PC-9 (cell line): ENCODE measurements at regions not wholly inside any gene's neighbourhood (a gene's known extent, or its start where the extent isn't known, plus 50 kb on each side); places are given as distances from the start of the nearest gene placed in this dataset.

Experiments used
- EZH2 ChIP-seq: fragments of 200-600 bp; sonication (generic); IDR thresholded peaks from 2 replicates; pipeline ENCODE4 v1.8.0; 2017; ENCODE audit warnings: antibody characterized with exemption, low read depth
- TF ChIP-seq, protein P1 (sequence below): fragments of 200-600 bp; sonication (generic); conservative IDR thresholded peaks from 2 replicates; pipeline ENCODE4 v1.6.1; 2017; ENCODE audit warnings: mixed run types, antibody characterized with exemption, mild to moderate bottlenecking, moderate library complexity

DNA sequence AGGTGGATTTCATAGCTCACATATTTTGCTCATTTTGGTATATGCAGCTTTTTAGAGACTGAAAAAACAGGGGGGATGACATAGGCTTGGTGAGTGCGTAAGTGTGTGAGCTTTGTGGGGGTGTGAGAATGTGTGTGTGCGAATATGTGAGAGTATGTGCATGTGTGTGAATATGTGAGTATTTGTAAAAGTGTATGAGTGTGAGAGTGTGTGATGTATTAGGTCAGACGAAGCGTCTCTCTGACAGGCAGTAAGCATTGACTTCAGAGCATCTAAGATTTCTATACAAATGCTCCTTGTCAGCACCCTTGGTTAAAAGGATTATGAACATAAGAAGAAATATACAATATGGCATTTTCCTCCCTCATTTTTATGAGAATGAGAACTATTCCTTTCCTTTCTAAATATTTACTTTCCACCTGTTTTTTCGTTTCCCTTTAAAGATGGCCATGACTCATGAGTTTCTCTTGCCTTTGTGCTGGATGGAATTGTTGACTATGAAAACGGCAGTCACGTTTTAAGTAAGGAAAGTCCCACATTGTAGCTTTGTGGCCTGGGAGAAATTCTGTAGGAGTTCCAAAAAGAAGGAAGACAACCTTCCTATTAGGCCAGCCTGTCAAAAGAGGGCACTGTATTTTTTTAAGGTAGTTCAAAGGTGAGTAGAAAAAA, 276.4 kb downstream of the FOXL1 start:
- TF ChIP-seq, protein P1, sequence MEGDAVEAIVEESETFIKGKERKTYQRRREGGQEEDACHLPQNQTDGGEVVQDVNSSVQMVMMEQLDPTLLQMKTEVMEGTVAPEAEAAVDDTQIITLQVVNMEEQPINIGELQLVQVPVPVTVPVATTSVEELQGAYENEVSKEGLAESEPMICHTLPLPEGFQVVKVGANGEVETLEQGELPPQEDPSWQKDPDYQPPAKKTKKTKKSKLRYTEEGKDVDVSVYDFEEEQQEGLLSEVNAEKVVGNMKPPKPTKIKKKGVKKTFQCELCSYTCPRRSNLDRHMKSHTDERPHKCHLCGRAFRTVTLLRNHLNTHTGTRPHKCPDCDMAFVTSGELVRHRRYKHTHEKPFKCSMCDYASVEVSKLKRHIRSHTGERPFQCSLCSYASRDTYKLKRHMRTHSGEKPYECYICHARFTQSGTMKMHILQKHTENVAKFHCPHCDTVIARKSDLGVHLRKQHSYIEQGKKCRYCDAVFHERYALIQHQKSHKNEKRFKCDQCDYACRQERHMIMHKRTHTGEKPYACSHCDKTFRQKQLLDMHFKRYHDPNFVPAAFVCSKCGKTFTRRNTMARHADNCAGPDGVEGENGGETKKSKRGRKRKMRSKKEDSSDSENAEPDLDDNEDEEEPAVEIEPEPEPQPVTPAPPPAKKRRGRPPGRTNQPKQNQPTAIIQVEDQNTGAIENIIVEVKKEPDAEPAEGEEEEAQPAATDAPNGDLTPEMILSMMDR: no peak
- no peak for TF ChIP-seq EZH2
